ENCODE measurements at regions not wholly inside any gene's neighbourhood (a gene's known extent, or its start where the extent isn't known, plus 50 kb on each side); places are given as distances from the start of the nearest gene placed in this dataset.

GRCh38 chr2:172333235-172333977 is 94.0 kb upstream of the ITGA6 start:
- DNase-seq, result no peak

- DNase-seq, result no peak
Measured at GRCh38 chr2:172333978-172334330, 93.4 kb upstream of the ITGA6 start.

DNA sequence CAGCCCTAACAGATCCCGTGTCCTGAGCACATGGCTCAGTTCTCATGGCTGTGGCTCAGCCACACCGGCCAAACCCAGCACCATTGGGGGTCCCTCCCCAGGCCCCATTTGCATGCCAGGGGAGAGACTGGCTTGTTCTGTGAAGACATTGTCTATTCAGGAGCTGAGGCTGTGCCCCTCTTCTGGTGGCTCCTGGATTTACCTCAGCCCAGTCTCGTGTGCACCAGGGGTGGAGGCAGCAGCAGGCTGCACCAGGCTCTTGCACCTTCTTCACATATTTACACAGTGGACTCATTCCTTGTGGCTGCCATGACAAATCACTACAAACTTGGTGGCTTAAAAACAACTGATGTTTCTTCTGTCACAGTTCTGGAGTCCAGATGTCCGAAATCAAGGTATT is 92.4 kb upstream of the ITGA6 start:
- DNase-seq, result no peak

DNA sequence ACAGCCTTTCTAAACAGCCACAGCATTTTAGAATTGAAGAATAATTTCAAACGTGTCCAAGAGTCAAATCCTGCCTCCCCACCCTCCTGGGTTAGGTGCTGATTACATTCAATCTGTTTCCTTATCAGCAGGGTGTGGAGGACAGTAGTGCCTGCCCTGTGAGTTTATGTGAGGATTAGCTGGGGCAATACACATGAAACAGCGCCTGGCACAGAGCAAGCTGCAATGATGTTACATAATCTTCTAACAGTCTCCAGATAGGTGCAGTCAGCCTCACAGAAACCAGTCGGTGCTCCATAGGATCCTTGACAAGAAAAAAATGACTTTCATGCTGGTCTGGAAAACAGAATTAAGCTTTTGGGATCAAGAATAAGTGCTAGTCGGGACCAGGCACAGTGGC is 91.7 kb upstream of the ITGA6 start:
- no peak for DNase-seq

DNA sequence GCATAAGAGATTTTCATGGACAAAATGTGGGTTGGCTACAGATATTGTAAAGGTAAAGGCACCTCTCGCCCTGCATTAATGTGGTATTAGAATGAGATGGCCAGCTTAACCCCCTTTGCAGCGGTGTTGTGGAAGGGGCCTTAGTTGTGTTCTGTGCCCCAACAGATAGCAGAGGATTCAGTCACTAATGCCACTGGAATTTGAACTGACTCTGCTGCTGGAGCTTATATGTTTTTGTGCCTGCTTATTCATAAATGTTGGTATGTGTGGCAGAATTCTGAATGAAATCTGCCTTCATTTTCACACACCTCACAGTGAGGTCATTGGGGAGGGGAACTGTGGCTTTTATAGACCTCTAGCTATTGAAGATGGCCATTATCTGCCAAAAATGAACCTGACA is 90.7 kb upstream of the ITGA6 start:
- DNase-seq, result no peak

DNA sequence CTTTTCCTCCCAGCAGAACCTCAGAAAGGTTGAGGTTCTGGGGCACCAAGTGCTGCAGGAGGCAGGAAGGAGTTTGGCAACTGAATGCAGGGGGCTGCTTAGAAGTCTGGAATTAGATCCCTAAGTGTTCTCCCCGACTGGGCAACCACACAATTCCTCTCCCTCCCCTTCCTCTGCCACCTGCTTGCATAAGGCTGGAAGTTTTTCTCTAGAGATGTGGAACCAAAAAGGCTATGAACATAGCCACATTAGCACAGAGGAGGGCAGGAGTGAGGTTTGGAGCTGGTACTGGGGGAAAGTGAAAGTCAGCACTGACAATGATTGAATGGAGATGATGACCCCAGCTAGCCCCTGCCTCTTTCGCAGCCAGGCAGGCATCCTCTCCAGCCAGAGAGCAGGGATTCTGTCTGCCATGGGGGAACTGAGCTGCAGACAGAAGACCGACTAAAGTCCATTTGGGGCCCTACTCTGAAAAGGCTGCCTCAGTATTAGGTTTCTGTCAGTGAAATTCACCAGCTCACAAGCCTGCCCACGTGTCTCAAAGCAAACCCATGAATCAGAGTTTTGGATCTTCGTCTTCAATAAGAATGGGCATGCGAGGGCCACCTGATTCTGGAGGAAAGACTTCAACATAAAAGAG is 87.9 kb upstream of the ITGA6 start:
- DNase-seq, result no peak

GRCh38 chr2:172340394-172340793 is 87.0 kb upstream of the ITGA6 start:
- DNase-seq, result no peak

DNA sequence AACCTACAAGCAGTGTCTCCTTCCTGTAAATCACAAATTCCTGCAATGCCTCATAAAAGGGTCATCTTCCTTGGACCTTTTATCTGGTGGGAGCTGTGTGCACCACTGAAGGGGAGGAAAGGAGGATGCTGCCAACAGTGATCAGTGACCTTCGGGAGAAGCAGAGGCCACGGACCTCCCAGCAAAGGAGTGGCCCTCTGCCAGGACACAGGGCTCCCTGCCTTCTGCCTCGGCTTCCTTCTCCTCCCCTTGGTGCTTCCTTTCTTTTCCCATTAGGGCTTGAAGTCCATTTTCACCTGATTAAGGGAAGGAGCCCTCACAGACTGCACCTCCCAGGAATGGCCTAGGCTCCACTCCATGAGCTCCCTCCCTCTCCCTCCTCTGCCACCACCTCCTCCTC is 85.3 kb upstream of the ITGA6 start:
- DNase-seq, result no peak

GRCh38 chr2:172342611-172343010 is 84.8 kb upstream of the ITGA6 start:
- DNase-seq, result no peak

GRCh38 chr2:172344159-172344558 is 83.2 kb upstream of the ITGA6 start:
- no peak for DNase-seq

DNA sequence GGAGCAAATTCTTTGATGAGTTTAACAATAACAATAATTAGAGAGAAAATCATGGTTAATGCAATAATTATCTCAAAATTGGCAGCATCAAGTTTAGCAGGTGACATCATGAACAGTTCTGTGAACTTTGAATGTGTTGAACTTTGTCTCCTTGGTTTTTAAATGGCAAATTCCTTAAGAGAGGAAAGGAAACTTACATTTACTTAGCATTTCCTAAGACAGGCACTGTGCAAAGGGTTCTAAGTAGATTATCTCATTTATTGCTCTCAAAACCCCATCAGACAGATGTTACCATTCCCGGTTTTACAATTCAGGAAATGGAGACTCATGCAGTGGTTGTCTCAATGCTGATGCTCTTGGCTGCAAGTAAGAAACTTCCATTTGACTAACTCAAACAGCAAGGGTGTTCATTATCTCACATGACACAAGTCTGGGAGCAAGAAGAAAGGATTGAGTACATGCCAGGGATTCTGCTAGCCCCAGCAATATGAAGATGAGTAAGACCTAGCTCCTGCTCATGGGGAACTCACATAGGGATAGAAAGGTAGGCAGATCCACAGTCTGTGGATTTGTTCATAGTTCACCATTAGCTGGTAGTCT is 81.3 kb upstream of the ITGA6 start:
- DNase-seq, result no peak

- DNase-seq, result no peak
Measured at GRCh38 chr2:172348555-172349288, 78.7 kb upstream of the ITGA6 start.

- peak in 1 of 2 experiments; percentile 4 for DNase-seq
Measured at GRCh38 chr2:172350839-172351479, 76.4 kb upstream of the ITGA6 start.

GRCh38 chr2:172351586-172351985 is 75.8 kb upstream of the ITGA6 start:
- DNase-seq, result no peak

DNA sequence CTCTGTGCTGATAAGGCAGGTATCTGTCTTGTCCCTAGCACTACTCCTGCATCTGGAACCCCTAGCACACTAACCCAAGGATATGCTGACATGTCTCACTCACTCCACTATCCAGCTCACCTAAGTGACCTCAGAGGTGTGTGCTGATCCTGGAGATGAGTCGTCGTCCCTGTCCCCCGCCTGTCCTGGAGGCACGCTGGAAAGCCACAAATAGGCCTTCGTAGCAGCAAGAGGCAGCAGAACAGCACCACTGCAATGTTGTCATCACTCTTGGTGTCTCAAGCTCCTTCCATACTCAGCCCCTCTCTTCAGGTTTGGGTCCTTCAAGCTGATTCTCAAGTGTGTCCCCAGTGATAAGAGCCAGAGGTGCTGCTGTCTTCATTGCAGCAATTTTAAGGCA is 73.0 kb upstream of the ITGA6 start:
- DNase-seq, result no peak

DNA sequence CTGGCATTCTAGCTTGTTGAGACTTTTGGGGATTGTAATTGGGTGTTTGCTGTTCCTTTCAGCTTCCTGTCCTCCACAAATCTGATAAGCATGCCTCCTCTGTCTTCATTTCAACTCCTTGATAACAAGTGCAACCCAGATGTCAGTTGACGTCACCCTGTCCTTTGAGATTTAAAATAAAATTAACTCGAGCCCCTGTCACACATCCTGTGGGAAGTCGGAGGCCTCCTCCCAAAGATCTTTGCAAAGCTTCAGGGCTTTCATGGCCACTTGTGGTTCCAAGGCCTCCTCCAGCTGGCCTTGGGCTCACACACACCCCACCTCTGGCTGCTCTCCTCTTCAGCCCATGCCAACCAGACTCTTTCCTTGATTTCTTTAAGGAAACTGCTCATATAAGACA is 69.9 kb upstream of the ITGA6 start:
- no peak for DNase-seq

GRCh38 chr2:172358691-172359556 is 68.5 kb upstream of the ITGA6 start:
- DNase-seq, result peak in 1 of 2 experiments; percentile 4

DNA sequence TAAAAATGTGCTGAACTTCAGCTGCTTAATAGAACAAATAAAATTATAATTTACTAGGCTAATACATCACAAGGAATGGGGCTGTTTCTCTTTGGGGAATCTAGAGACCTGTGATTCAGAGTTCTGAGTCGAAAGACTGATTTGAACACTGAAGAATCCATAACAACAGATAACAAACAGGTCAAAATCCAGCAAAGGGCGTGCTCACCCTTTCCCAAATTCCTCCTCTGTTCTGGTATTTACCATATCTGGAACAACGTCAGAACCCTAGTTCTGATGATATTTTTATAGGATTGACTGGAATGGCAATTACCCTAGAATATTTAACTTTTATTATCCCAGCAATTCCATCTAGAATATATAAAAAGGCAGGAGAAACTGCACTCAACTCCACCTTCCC is 66.0 kb upstream of the ITGA6 start:
- DNase-seq, result no peak

GRCh38 chr2:172361840-172362239 is 65.5 kb upstream of the ITGA6 start:
- DNase-seq, result no peak

DNA sequence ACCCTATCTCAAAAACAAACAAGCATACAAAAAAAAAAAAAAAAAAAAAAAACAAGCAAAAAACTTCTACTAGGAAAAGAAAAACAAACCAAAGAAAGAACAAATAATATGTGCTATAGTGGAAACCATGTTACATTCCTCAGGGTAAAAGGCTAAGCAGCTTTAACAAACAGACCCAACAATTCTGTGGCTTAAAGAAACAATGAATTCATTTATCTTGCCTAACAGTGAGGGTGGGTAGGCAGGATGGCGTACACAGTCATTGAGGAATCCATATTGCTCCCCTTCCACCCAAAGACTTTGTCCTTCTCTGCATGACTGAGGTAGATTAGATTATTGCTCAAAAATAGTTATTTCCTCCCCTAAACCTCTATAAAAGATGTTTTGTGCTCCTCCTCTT is 63.1 kb upstream of the ITGA6 start:
- no peak for DNase-seq

- no peak for DNase-seq
Measured at GRCh38 chr2:172366596-172367150, 60.7 kb upstream of the ITGA6 start.
